ENCODE measurements at regions not wholly inside any gene's neighbourhood (a gene's known extent, or its start where the extent isn't known, plus 50 kb on each side); places are given as distances from the start of the nearest gene placed in this dataset.

DNA sequence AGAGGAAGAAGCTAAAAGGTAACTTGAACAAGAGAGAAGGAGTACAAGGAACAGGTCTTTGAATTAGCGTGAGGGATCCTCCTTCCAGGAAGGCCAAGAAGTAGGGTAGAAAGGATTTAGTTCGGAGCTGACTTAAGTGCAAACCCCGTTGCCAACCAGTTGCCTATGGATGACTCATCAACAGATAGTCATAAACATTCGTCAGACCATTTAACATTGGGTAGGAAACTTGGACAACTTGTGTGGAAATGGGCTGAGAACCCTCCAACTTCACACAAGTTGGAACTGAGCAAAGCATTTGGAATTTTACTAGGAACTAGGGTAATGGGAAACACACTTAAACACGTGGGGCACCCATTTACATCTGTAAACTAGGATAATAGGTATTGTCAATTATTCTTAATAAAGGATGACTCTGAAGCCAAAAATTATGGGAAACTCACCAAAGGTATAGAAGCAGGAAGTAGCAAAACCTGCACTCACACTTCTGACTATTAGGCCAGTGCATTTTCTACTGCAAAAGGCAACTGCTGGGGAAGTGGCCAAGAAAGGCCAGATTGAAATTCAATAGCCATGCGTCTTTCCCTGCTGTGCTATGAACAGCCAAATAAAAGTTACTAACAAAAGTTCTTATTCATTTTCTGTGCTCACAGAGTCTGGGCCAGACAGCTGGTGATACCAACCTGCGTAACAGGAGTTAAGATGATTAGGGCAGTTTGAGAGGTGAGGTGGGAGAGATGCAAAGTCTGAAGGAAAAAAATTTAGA lies 174.5 kb upstream of the TMC3 start:
- CTCF ChIA-PET: no interaction called here
- ATAC-seq: no peak
- DNase-seq (ENCODE audit: low read depth in 1 of 2, low spot score in 1 of 2): no peak

DNA sequence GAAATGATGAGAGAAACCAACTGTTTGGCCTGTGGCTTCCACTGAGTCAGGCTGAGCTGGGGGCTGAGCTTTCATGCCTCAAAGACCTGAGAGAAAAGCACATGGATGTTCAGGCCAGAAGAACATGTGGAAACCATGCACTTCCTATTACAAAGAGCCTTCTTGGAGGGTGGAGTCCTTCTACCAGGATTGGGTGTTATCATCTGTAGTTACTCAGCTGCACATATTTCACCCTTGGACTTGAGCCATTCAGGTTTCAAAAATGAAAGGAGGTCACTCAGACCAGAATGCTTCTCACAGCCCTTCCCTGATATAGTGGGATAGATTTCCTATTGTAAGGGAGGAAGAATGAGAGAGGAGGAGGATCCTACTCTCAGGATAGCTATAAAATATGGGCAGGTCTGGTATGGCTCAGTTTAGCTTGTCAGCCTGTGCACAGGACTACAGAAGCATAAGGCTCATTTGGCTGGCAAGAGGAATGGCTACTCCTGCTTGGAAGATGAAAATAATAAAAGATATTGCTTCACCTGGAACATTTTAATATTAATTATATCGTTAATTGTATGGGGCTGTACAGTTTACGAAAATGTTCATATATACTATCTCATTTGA lies 173.6 kb upstream of the TMC3 start:
- CTCF ChIA-PET: no interaction called here
- WGBS (ENCODE audit: missing lambda C conversion rate): 1% methylated on average over 2 of the region's 2 CpGs
- FAIRE-seq: no peak

More for the DNA sequence above, 174.5 kb upstream of the TMC3 start:
- Histone ChIP-seq H3K27ac (no peak overlapping the region), H3K4me3 (no peak overlapping the region), H3K9me3 (no peaks in the 10 kb centered on the region), H3K4me1 (no peaks in the 10 kb centered on the region), H3K4me2 (no peak overlapping the region)
- no peak for FAIRE-seq
- POLR2A ChIA-PET: no interaction called here
- WGBS (ENCODE audit: missing lambda C conversion rate): 15% methylated on average over 7 of the region's 7 CpGs
- TF ChIP-seq HOXB5 (CRISPR knock-in tag; IDR thresholded peaks at IDR 0.05) (no peak), PHF8 (IDR thresholded peaks at IDR 0.05; ENCODE audit: borderline replicate concordance, low read depth) (no peak), FOSL2 (IDR thresholded peaks at IDR 0.05) (no peak), FOSL2 (CRISPR knock-in tag; IDR thresholded peaks at IDR 0.05) (peak; percentile 66), CBX2 (IDR thresholded peaks at IDR 0.05; ENCODE audit: borderline replicate concordance, low read depth) (no peak)

DNA sequence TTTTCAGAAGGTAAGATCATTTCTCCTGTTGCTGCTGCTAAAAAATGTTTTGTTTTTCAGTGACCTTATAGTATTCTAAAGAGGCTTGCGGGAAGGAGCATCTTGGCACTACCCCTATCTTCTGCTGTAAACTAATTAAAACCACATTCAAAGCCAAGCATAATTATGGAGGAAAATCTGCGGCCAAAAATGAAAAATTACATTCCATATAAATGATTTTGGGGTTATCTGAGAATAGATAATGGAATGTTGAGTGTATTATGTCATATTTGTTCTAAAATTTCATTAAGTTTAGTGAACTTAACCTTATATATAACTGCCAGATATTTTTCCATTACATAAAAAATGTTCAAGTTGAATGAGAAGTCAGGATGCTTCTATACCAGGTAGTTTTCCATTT lies 170.4 kb upstream of the TMC3 start:
- H3K4me1 ChIP-seq: no peaks in the 10 kb centered on the region
- no peak for ATAC-seq

More for the DNA sequence above, 173.6 kb upstream of the TMC3 start:
- DNase-seq (ENCODE audit: low read depth in 1 of 2, low spot score in 1 of 2): no peak
- no peak for ATAC-seq
- no peak overlapping the region for H3K4me3 ChIP-seq
- TF ChIP-seq RARB (CRISPR knock-in tag; IDR thresholded peaks at IDR 0.05) (no peak), NPAS2 (CRISPR knock-in tag; IDR thresholded peaks at IDR 0.05; ENCODE audit: borderline replicate concordance) (no peak), EP300 (IDR thresholded peaks at IDR 0.05) (no peak), PHF8 (IDR thresholded peaks at IDR 0.05; ENCODE audit: borderline replicate concordance, low read depth) (no peak), BHLHE40 (IDR thresholded peaks at IDR 0.05; ENCODE audit: low read depth, low read length) (no peak), MAFK (IDR thresholded peaks at IDR 0.05; ENCODE audit: partially characterized antibody) (no peak), TP53 (CRISPR knock-in tag; IDR thresholded peaks at IDR 0.05) (no peak), RCOR1 (IDR thresholded peaks at IDR 0.05; ENCODE audit: low read depth, low read length) (no peak), ZC3H11A (IDR thresholded peaks at IDR 0.05) (no peak), ZNF302 (CRISPR knock-in tag; IDR thresholded peaks at IDR 0.05) (no peak), JUNB (IDR thresholded peaks at IDR 0.05) (no peak)
- TF ChIP-seq, protein P1, sequence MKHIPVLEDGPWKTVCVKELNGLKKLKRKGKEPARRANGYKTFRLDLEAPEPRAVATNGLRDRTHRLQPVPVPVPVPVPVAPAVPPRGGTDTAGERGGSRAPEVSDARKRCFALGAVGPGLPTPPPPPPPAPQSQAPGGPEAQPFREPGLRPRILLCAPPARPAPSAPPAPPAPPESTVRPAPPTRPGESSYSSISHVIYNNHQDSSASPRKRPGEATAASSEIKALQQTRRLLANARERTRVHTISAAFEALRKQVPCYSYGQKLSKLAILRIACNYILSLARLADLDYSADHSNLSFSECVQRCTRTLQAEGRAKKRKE (CRISPR knock-in tag; IDR thresholded peaks at IDR 0.05; ENCODE audit: low read depth): no peak
- TF ChIP-seq, protein P2, sequence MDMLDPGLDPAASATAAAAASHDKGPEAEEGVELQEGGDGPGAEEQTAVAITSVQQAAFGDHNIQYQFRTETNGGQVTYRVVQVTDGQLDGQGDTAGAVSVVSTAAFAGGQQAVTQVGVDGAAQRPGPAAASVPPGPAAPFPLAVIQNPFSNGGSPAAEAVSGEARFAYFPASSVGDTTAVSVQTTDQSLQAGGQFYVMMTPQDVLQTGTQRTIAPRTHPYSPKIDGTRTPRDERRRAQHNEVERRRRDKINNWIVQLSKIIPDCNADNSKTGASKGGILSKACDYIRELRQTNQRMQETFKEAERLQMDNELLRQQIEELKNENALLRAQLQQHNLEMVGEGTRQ (IDR thresholded peaks at IDR 0.05): no peak
- no peaks in the 10 kb centered on the region for H3K9me3 ChIP-seq
- H3K27ac ChIP-seq: no peak overlapping the region
- no peaks in the 10 kb centered on the region for H3K4me1 ChIP-seq
- no peak overlapping the region for H3K4me2 ChIP-seq
- POLR2A ChIA-PET: no interaction called here

More for the DNA sequence above, 170.4 kb upstream of the TMC3 start:
- Histone ChIP-seq H3K4me3 (no peak overlapping the region), H3K27ac (no peak overlapping the region), H3K9me3 (no peaks in the 10 kb centered on the region), H3K4me2 (no peak overlapping the region)
- no peak for FAIRE-seq
- DNase-seq (ENCODE audit: low read depth in 1 of 2, low spot score in 1 of 2): no peak
- TF ChIP-seq KDM5A (IDR thresholded peaks at IDR 0.05) (no peak), TFCP2L1 (CRISPR knock-in tag; IDR thresholded peaks at IDR 0.05) (no peak), MAZ (IDR thresholded peaks at IDR 0.05; ENCODE audit: borderline replicate concordance, low read depth, low read length) (no peak), NFE2L2 (conservative IDR thresholded peaks at IDR 0.05; ENCODE audit: low read length) (no peak), RFX5 (IDR thresholded peaks at IDR 0.05) (no peak), ZNF302 (CRISPR knock-in tag; IDR thresholded peaks at IDR 0.05) (no peak), HOXA7 (CRISPR knock-in tag; IDR thresholded peaks at IDR 0.05) (no peak), JUN (IDR thresholded peaks at IDR 0.05) (no peak)
- TF ChIP-seq, protein P3, sequence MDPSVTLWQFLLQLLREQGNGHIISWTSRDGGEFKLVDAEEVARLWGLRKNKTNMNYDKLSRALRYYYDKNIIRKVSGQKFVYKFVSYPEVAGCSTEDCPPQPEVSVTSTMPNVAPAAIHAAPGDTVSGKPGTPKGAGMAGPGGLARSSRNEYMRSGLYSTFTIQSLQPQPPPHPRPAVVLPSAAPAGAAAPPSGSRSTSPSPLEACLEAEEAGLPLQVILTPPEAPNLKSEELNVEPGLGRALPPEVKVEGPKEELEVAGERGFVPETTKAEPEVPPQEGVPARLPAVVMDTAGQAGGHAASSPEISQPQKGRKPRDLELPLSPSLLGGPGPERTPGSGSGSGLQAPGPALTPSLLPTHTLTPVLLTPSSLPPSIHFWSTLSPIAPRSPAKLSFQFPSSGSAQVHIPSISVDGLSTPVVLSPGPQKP (IDR thresholded peaks at IDR 0.05; ENCODE audit: low read depth, low read length): no peak
- TF ChIP-seq, protein P2 (IDR thresholded peaks at IDR 0.05): no peak
- CTCF ChIA-PET: no interaction called here
- WGBS (ENCODE audit: missing lambda C conversion rate): 10% methylated on average over 2 of the region's 2 CpGs
- POLR2A ChIA-PET: no interaction called here

Measured in A549 (cell line).